Fibroblast of mammary gland (primary cell): ENCODE measurements at regions not wholly inside any gene's neighbourhood (a gene's known extent, or its start where the extent isn't known, plus 50 kb on each side); places are given as distances from the start of the nearest gene placed in this dataset.

Source experiments
- DNase-seq: peaks from one replicate; pipeline ENCODE4 v3.0.0-alpha.2; 2010; ENCODE audit warnings: low read depth
- H3K4me3 ChIP-seq: 2 replicates; pipeline ENCODE4 v1.5.1; 2011; ENCODE audit warnings: low read depth, mild to moderate bottlenecking, low read length, moderate library complexity; ENCODE audit not compliant: control insufficient read depth
- CTCF ChIP-seq: conservative IDR thresholded peaks from 2 replicates; pipeline ENCODE4 v1.5.1; 2011; ENCODE audit warnings: low read depth, low read length, inconsistent platforms; ENCODE audit not compliant: control insufficient read depth, insufficient read depth

DNA sequence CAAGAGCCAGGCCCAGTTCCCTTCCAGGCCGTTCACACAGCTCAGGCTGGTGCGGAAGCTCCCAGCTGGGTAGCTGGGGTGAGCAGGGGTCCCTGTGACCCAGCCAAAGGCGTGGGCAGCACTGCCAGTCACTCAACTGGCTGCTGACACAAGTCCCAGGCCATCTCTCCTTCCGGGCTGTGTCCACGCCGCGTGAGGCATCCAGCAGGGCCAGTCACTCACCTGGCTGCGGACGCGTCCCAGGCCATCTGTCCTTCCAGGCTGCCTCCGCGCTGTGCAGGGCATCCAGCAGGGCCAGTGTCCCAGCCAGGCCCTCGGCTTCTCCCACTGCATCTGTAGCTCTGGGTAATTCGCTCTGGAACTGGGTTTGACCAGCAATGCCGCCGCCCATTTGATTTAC, 184.2 kb downstream of the BRD1 start:
- H3K4me3 ChIP-seq: no peak overlapping the region
- DNase-seq: no peak
- no peak for TF ChIP-seq CTCF

DNA sequence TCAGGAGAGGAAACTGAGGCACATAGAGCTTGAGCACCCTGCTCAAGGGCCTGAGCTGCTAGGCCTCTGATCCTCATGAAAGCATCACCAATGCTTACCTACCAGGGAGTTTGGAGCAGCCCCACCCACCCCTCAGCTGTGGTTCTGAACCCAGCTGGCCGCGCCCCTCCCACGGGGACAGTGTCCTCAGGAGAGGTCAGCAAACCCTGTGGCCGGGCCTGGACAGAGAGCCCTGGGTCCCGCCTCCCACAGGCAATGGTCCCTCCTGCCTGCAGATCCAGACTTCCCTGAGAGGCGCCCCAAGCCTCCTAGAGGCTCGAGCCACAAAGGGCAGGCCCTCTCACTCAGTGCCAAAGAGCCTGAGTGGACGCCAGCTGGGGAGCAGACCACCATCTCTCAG, 184.9 kb downstream of the BRD1 start:
- DNase-seq: no peak
- no peak overlapping the region for H3K4me3 ChIP-seq
- TF ChIP-seq CTCF: no peak

DNA sequence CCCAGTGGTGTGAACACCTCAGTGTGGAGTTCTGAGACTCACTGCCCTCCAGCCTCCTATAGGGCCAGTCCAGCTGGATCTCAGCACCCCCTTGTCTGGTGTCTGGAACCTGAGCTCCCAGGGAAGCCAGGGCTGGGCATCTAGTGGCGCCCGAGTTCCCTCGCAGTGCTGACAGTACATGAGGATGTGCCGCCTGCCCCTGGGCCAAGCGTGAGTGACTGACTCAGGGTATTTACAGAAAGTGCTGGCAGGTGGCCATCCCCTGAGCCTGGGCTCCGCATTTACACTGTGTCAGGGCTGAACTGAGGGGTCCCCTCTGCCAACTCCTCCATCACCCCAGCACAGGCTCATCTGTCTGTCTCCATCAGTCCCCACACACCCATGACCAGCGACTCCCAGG, 185.3 kb downstream of the BRD1 start:
- no peak overlapping the region for H3K4me3 ChIP-seq
- no peak for DNase-seq
- no peak for TF ChIP-seq CTCF

- no peak for DNase-seq
- TF ChIP-seq CTCF: no peak
- H3K4me3 ChIP-seq: no peak overlapping the region
These were observed 185.8 kb downstream of the BRD1 start for GRCh38 chr22:49641770-49642313.

DNA sequence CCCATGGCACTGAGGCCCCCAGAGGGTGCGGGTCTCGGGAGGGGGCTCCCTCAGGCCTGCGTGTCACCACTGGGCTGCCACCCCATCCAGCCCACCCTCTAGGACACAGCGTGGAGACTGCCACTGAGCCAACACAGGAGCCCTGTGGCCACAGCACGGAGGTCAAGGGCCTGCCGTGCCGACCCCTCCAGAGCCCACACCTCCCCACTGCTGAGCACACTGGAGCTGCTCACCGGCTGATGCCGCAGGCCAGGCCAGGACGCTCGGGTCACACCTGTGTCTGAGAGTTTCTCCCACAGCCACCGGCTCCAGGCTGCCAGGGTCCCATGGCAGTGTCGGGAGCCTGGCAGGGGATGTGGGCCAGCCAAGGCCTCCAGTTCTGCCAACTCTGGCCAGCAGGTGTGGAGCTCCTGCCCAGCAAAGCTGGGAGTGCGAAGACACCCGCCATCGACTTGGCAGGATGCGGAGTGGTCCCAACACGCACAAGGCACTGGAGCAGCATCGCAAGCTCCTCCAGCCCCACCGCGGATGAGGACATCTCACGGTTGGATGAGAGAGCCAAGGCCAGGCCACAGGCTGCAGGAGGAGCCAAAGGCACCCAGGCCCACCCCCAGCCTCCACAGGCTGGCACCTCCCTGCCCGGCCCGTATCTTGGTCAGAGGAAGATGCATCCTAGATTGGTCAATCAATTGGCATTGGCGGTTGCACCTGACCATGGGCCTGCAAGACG, 187.1 kb downstream of the BRD1 start:
- TF ChIP-seq CTCF: no peak
- no peak for DNase-seq
- H3K4me3 ChIP-seq: no peak overlapping the region

GRCh38 chr22:49639956-49640355, 187.7 kb downstream of the BRD1 start:
- TF ChIP-seq CTCF: no peak
- no peak for DNase-seq
- no peak overlapping the region for H3K4me3 ChIP-seq
